ENCODE measurements at regions not wholly inside any gene's neighbourhood (a gene's known extent, or its start where the extent isn't known, plus 50 kb on each side); places are given as distances from the start of the nearest gene placed in this dataset.

- TF ChIP-seq ZNF114 (CRISPR knock-in tag; IDR thresholded peaks at IDR 0.05) (no peak), CTCF (conservative IDR thresholded peaks at IDR 0.05; ENCODE audit: low read depth in 2 of 2) (no peak), EZH2 (IDR thresholded peaks at IDR 0.05; ENCODE audit: low read depth, unreplicated experiment) (no peak), ZNF331 (CRISPR knock-in tag; IDR thresholded peaks at IDR 0.05; ENCODE audit: low read depth) (no peak), POLR2AphosphoS5 (IDR thresholded peaks at IDR 0.05; ENCODE audit: low read depth) (no peak), NANOG (IDR thresholded peaks at IDR 0.05; ENCODE audit: borderline replicate concordance) (no peak), ETS1 (IDR thresholded peaks at IDR 0.05) (no peak), JUNB (IDR thresholded peaks at IDR 0.05; ENCODE audit: unreplicated experiment) (no peak), EZH2phosphoT487 (IDR thresholded peaks at IDR 0.05; ENCODE audit: unreplicated experiment) (no peak)
Observed at GRCh38 chr17:28267720-28268609, 51.0 kb upstream of the TMEM97 start (continued).

GRCh38 chr17:28268610-28269313 lies 50.2 kb upstream of the TMEM97 start:
- Histone ChIP-seq H3K4me1 (ENCODE audit: insufficient read depth) (peaks cover 9% of the 10 kb centered on the region), H3K27me3 (ENCODE audit: insufficient read depth) (no peaks in the 10 kb centered on the region), H3K36me3 (ENCODE audit: insufficient read depth) (no peaks in the 10 kb centered on the region), H3F3A (replicated peaks; ENCODE audit: low read depth) (no peaks in the 10 kb centered on the region), H3K4me2 (no peak overlapping the region), H4K20me1 (replicated peaks; ENCODE audit: insufficient read depth) (no peaks in the 10 kb centered on the region), H3K4me3 (no peak overlapping the region), H3K79me2 (replicated peaks; ENCODE audit: insufficient read depth) (no peaks in the 10 kb centered on the region), H3K27ac (ENCODE audit: low read depth) (no peak overlapping the region), H3K9me2 (ENCODE audit: insufficient read depth) (0 out of 2 replicates have a peak, but pooled peaks cover 23% of the 10 kb centered on the region), H2AFZ (no peak overlapping the region)
- ATAC-seq (no peak), DNase-seq (ENCODE audit: low spot score) (no peak)
- H3K27me3 Mint-ChIP-seq (ENCODE audit: insufficient read depth, low read depth, poor library complexity), result peaks cover 13% of the 10 kb centered on the region
- peaks cover 38% of the 10 kb centered on the region for H3K36me3 Mint-ChIP-seq (ENCODE audit: low read depth)
- no peak overlapping the region for H3K27ac Mint-ChIP-seq
- H3K4me1 Mint-ChIP-seq, result peaks cover 10% of the 10 kb centered on the region
- H3K4me3 Mint-ChIP-seq, result no peak overlapping the region
- peaks cover 58% of the 10 kb centered on the region for H3K9me3 Mint-ChIP-seq
- TF ChIP-seq ZNF114 (CRISPR knock-in tag; IDR thresholded peaks at IDR 0.05), result no peak
- TF ChIP-seq POLR2AphosphoS5 (IDR thresholded peaks at IDR 0.05; ENCODE audit: low read depth), result no peak
- TF ChIP-seq NANOG (IDR thresholded peaks at IDR 0.05; ENCODE audit: borderline replicate concordance), result no peak
- no peak for TF ChIP-seq EZH2phosphoT487 (IDR thresholded peaks at IDR 0.05; ENCODE audit: unreplicated experiment)
- TF ChIP-seq STAT1 (IDR thresholded peaks at IDR 0.05; ENCODE audit: unreplicated experiment), result no peak
- no peak for TF ChIP-seq CTCF (conservative IDR thresholded peaks at IDR 0.05; ENCODE audit: low read depth in 2 of 2)
- no peak for TF ChIP-seq REST (IDR thresholded peaks at IDR 0.05; ENCODE audit: unreplicated experiment)
- no peak for TF ChIP-seq JUNB (IDR thresholded peaks at IDR 0.05; ENCODE audit: unreplicated experiment)
- TF ChIP-seq CREB1 (CRISPR knock-in tag; IDR thresholded peaks at IDR 0.05; ENCODE audit: low read depth), result no peak
- no peak for TF ChIP-seq EZH2 (IDR thresholded peaks at IDR 0.05; ENCODE audit: low read depth, unreplicated experiment)

Data from GM23338 (cell line).